Suprapubic skin (tissue), 3 donors: ENCODE measurements at regions not wholly inside any gene's neighbourhood (a gene's known extent, or its start where the extent isn't known, plus 50 kb on each side); places are given as distances from the start of the nearest gene placed in this dataset.

Experiments used
- POLR2AphosphoS5 ChIP-seq, 3 donors: sonication (generic); formaldehyde crosslinking; IDR thresholded peaks; one replicate each; pipeline ENCODE4 v1.6.1; 2017; ENCODE audit warnings: antibody characterized with exemption in 3 of 3
- TF ChIP-seq, protein P1 (sequence below), 2 donors: fragments of 200-600 bp in 1 of 2; fragments of 450-650 bp in 1 of 2; sonication (generic) in 1 of 2; IDR thresholded peaks; one replicate each; pipeline ENCODE4 v1.5.1; 2016 to 2019; ENCODE audit warnings: antibody characterized with exemption in 2 of 2, mild to moderate bottlenecking in 1 of 2, moderate library complexity in 1 of 2

- TF ChIP-seq, protein P1, sequence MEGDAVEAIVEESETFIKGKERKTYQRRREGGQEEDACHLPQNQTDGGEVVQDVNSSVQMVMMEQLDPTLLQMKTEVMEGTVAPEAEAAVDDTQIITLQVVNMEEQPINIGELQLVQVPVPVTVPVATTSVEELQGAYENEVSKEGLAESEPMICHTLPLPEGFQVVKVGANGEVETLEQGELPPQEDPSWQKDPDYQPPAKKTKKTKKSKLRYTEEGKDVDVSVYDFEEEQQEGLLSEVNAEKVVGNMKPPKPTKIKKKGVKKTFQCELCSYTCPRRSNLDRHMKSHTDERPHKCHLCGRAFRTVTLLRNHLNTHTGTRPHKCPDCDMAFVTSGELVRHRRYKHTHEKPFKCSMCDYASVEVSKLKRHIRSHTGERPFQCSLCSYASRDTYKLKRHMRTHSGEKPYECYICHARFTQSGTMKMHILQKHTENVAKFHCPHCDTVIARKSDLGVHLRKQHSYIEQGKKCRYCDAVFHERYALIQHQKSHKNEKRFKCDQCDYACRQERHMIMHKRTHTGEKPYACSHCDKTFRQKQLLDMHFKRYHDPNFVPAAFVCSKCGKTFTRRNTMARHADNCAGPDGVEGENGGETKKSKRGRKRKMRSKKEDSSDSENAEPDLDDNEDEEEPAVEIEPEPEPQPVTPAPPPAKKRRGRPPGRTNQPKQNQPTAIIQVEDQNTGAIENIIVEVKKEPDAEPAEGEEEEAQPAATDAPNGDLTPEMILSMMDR (IDR thresholded peaks at IDR 0.05), result no peak
- no peak for TF ChIP-seq POLR2AphosphoS5 (IDR thresholded peaks at IDR 0.05)
Measured at GRCh38 chr22:23466351-23466750, 113.7 kb downstream of the IGLL1 start.
